ENCODE measurements at regions not wholly inside any gene's neighbourhood (a gene's known extent, or its start where the extent isn't known, plus 50 kb on each side); places are given as distances from the start of the nearest gene placed in this dataset.
"Not testable (repeated sequence)": the region's sequence is repeated elsewhere in the genome, so short reads cannot be mapped to it uniquely, and the experiment has no call there.

DNA sequence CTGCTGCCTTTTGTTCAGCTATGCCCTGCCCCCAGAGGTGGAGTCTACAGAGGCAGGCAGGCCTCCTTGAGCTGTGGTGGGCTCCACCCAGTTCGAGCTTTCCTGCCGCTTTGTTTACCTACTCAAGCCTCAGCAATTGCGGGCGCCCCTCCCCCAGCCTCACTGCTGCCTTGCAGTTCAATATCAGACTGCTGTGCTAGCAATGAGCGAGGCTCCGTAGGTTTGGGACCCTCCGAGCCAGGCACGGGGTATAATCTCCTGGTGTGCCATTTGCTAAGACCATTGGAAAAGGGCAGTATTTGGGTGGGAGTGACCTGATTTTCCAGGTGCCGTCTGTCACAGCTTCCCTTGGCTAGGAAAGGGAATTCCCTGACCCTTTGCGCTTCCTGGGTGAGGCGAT is 51.9 kb downstream of the DIPK2A start:
- not testable (repeated sequence) for DNase-seq (ENCODE audit: low read depth)

- DNase-seq (ENCODE audit: low read depth): no peak
Observed at GRCh38 chr3:144028798-144029411, 57.3 kb downstream of the DIPK2A start.

DNA sequence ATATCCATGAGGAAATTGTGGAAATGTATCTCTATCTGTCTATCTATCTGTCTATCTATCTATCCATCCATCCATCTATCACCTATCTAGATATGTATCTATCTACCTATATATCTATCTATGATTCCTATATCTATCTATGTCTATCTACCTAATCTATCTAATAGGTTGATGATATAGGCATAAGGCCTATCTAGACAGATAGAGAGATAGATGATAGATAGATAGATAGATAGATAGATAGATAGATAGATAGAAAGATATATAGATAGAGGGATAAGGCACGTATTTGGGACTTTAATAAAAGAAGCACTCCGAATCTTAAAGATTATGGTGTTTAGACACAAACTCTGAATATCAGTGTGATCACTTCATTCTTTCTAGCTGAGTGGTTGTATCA is 58.1 kb downstream of the DIPK2A start:
- DNase-seq (ENCODE audit: low read depth): no peak

GRCh38 chr3:144031938-144032337 is 60.3 kb downstream of the DIPK2A start:
- no peak for DNase-seq (ENCODE audit: low read depth)

- DNase-seq (ENCODE audit: low read depth): no peak
Observed at GRCh38 chr3:144032531-144033239, 61.1 kb downstream of the DIPK2A start.

DNA sequence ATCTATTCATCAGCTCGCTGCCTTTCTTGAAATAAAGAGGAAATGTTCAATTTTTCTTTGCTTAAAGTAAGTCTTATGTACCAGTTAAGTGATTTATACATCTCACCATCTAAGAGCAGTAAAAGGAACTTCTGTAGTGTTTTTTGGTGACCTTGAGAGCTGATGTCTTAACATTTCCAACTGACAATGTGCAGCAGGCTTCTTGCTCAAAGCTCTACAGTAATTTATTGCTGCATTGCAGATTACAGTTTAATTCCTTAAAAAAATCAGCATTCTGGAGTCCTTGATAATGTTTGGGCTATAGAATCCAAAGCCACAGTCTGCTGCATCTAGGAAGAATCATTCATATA is 61.6 kb downstream of the DIPK2A start:
- DNase-seq (ENCODE audit: low read depth): no peak

- no peak for DNase-seq (ENCODE audit: low read depth)
Observed at GRCh38 chr3:144033863-144034262, 62.2 kb downstream of the DIPK2A start.

GRCh38 chr3:144034715-144035290 is 63.2 kb downstream of the DIPK2A start:
- DNase-seq (ENCODE audit: low read depth): no peak

GRCh38 chr3:144036498-144036897 is 64.9 kb downstream of the DIPK2A start:
- peak; percentile 55 for DNase-seq (ENCODE audit: low read depth)

GRCh38 chr3:144039661-144040060 is 68.0 kb downstream of the DIPK2A start:
- peak; percentile 71 for DNase-seq (ENCODE audit: low read depth)

GRCh38 chr3:144041960-144042556 is 70.4 kb downstream of the DIPK2A start:
- DNase-seq (ENCODE audit: low read depth): no peak

- no peak for DNase-seq (ENCODE audit: low read depth)
Observed at GRCh38 chr3:144045766-144046165, 74.1 kb downstream of the DIPK2A start.

DNA sequence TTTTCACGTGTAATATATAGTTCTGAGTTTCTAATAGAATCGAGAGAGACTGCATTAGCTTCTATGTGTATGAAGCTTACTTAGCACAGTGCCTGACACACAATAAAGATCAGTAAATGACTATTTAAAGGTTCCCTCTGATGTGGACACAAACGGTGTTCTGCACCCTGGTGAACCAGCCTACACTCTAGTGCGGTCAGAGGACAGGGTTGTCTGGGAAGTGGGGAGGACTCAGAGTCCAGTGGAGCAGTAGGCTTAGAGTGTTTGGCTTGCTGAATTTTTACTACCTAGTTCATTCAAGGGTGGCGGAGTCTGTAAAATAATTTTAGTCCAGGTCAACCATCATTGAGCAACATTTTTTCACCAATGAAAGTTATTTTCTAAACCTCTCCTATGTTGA is 77.8 kb downstream of the DIPK2A start:
- DNase-seq (ENCODE audit: low read depth): no peak

DNA sequence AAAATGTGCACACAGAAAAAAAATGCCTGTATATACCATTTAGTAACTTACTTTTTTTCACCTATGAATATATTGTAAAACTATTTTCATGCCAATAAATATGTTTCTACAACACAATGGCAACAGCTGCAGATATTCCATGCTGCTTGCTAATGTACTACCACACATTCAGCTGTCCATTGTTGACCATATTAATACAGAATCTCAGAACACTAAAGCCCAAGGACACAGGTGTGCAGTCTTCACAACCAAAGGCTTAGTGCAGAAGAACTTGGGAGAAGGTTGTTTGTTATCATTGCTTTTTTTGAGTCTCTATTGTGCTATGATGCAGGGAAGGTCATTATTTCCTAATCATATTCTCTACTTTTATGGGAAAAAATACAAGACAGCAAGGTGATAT is 79.6 kb downstream of the DIPK2A start:
- no peak for DNase-seq (ENCODE audit: low read depth)

- DNase-seq (ENCODE audit: low read depth): no peak
Observed at GRCh38 chr3:144052275-144052674, 80.7 kb downstream of the DIPK2A start.

- DNase-seq (ENCODE audit: low read depth): no peak
Observed at GRCh38 chr3:144053121-144053520, 81.5 kb downstream of the DIPK2A start.

DNA sequence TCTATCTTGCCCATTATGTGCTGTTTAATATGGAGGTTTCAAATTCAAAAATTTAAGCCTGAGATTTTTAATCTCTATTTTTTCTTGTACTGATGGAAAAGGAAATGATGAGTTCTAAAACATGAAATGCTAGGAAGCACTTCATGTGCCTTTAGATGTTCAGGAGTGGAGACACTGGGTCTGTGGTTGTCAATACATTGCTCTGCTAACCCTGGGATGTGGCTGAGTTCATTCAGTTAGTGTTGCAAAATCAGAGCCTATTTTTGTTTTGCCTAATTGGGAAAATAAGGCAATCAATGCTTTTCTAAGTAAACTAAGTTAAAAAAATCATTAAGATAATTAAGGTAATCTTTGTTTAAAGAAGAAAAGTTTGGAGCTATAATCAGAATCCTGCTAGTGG is 83.1 kb downstream of the DIPK2A start:
- DNase-seq (ENCODE audit: low read depth): no peak

DNA sequence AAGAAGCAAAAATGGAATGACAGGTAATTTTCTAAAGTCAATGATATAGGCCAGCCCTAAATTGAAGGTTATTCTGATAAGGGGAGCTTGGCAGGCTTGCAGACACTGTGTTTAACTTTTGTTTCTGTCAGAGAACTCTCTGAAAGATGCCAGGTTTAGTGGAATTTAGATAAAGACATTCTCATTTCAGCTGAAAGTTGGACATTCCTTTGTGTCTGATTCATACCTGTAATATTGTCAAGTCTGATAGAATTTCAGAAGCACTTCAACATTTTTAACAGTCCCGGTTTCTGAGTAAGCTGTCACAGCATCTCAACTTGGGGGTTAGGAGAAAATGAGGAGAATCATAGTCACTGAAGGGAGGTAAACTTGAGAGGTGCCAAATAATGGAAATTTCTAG is 84.0 kb downstream of the DIPK2A start:
- DNase-seq (ENCODE audit: low read depth): peak; percentile 69

- no peak for DNase-seq (ENCODE audit: low read depth)
Observed at GRCh38 chr3:144058713-144059112, 87.1 kb downstream of the DIPK2A start.

- no peak for DNase-seq (ENCODE audit: low read depth)
Observed at GRCh38 chr3:144059481-144059880, 87.9 kb downstream of the DIPK2A start.

DNA sequence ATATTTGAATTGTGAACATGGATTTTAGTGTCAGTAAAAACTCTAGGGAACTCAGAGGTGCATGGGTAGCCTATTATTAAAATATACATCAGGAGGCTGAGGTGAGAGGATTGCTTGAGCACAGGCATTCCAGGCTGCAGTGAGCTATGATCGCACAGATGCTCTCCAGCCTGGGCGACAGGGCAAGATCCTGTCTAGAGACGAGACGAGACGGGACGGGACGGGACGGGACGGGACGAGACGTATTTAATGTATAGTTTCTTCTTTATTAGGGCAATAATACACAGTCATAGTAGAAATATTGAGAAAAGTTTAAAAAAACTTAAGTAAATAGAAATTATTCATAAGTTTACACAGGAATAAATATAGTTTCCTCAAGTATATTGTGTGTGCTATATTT is 89.3 kb downstream of the DIPK2A start:
- DNase-seq (ENCODE audit: low read depth): no peak

- DNase-seq (ENCODE audit: low read depth): no peak
Observed at GRCh38 chr3:144063306-144063705, 91.7 kb downstream of the DIPK2A start.

DNA sequence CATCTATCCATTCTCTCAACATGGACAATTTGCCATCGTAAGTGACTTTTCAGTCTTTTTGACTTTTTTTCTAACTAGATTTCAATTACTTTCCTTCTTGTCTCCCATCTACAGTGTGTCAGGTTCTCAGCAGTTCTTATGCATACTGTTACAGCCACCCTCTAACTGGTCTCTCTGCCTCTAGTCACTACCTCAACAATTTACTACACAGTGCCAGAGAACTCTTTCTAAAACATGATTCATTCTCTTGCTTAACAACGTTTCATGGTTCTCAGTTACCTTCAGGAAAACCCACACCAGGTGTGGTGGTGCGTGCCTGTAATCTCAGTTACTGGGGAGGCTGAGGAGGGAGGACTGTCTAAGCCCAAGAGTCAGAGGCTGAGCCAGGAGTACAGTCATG is 95.4 kb downstream of the DIPK2A start:
- no peak for DNase-seq (ENCODE audit: low read depth)
